ENCODE measurements at regions not wholly inside any gene's neighbourhood (a gene's known extent, or its start where the extent isn't known, plus 50 kb on each side); places are given as distances from the start of the nearest gene placed in this dataset.

DNA sequence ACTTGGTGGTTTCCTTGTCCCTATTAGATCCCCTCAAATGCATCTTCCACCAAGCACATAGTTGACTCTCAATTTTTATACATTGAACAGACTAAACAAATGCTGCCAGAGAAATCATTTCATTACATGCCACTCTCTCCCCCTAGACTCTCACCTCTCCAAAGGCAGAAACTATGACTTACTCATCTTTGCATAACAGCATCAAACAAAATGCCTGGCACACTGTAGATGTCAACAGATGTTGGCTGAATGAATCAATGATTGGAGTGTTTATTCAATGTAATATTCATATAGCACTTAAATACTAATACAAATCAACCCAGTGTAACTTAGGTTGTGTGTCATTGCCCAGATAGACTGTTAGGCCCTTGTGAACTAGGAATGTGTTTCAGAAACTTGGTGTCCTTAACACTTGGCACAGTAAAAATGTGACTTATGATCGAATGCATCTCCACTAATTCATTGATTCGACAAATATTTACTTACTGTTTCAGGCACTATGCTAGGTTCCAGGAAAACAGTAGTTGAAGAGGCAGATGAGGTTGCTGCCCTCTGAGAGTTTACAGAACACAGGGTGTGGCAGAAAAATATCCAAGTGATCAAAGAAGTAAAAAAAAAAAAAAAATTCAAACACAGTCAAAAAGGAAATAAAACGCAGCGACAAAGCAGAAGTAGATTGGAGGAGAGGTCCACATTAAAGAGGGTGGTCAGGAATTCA lies 188.5 kb upstream of the LRRN1 start:
- no peak overlapping the region for H3K27ac ChIP-seq (ENCODE audit: low read length)
- ATAC-seq (ENCODE audit: insufficient read depth, low read depth) = no peak
- H3K79me2 ChIP-seq (ENCODE audit: insufficient read depth, low read length) = no peaks in the 10 kb centered on the region
- no peaks in the 10 kb centered on the region for H4K20me1 ChIP-seq (ENCODE audit: insufficient read depth, low read length)
- no peak for DNase-seq
- no peak overlapping the region for H3K4me2 ChIP-seq (ENCODE audit: insufficient read depth, low read length)
- no peak overlapping the region for H2AFZ ChIP-seq (ENCODE audit: low read depth, low read length)
- no peaks in the 10 kb centered on the region for H3K9me3 ChIP-seq (ENCODE audit: insufficient read depth, low read length, severe bottlenecking)
- no peak overlapping the region for H3K4me3 ChIP-seq (ENCODE audit: low read depth in 1 of 2, low read length in 2 of 2)
- H3K4me1 ChIP-seq (ENCODE audit: insufficient read depth, low read length) = no peaks in the 10 kb centered on the region
- no peaks in the 10 kb centered on the region for H3K27me3 ChIP-seq (ENCODE audit: insufficient read depth, low read length, poor library complexity)
- TF ChIP-seq CTCF (IDR thresholded peaks at IDR 0.05; ENCODE audit: borderline replicate concordance, extremely low read depth, low read length, poor library complexity, severe bottlenecking) (no peak), EZH2 (IDR thresholded peaks at IDR 0.05; ENCODE audit: borderline replicate concordance, low read depth, low read length, severe bottlenecking) (no peak)
- H3K36me3 ChIP-seq (ENCODE audit: insufficient read depth, low read length) = no peaks in the 10 kb centered on the region
- H3K9ac ChIP-seq (ENCODE audit: low read depth, low read length) = no peak overlapping the region

DNA sequence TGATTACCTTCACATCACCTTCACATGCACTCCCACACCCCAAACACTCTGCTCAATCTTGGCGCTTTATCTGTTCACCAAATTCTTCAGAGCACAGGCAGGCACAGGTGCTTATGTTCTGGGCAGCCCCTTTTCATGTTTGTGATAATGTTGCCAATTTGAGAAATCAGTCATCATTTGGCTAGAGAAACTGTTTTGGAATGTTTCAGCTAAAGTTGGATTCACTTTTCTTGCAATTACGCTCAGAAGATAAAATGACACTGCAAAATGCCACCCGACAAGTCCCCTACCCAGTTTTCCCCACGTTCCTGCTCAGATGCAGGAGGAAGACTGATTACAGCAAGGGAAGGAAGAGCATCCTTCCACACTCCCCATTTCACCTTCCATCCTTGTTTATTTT lies 192.9 kb upstream of the LRRN1 start:
- no peak for DNase-seq
- Histone ChIP-seq H3K4me2 (ENCODE audit: insufficient read depth, low read length) (no peak overlapping the region), H3K79me2 (ENCODE audit: insufficient read depth, low read length) (no peaks in the 10 kb centered on the region), H4K20me1 (ENCODE audit: insufficient read depth, low read length) (no peaks in the 10 kb centered on the region), H3K36me3 (ENCODE audit: insufficient read depth, low read length) (no peaks in the 10 kb centered on the region), H3K4me3 (ENCODE audit: low read depth in 1 of 2, low read length in 2 of 2) (no peak overlapping the region), H3K4me1 (ENCODE audit: insufficient read depth, low read length) (no peaks in the 10 kb centered on the region), H3K9ac (ENCODE audit: low read depth, low read length) (no peak overlapping the region), H2AFZ (ENCODE audit: low read depth, low read length) (no peak overlapping the region), H3K27me3 (ENCODE audit: insufficient read depth, low read length, poor library complexity) (no peaks in the 10 kb centered on the region), H3K27ac (ENCODE audit: low read length) (no peak overlapping the region), H3K9me3 (ENCODE audit: insufficient read depth, low read length, severe bottlenecking) (no peaks in the 10 kb centered on the region)
- no peak for TF ChIP-seq EZH2 (IDR thresholded peaks at IDR 0.05; ENCODE audit: borderline replicate concordance, low read depth, low read length, severe bottlenecking)
- TF ChIP-seq CTCF (IDR thresholded peaks at IDR 0.05; ENCODE audit: borderline replicate concordance, extremely low read depth, low read length, poor library complexity, severe bottlenecking) = no peak
- ATAC-seq (ENCODE audit: insufficient read depth, low read depth) = no peak

DNA sequence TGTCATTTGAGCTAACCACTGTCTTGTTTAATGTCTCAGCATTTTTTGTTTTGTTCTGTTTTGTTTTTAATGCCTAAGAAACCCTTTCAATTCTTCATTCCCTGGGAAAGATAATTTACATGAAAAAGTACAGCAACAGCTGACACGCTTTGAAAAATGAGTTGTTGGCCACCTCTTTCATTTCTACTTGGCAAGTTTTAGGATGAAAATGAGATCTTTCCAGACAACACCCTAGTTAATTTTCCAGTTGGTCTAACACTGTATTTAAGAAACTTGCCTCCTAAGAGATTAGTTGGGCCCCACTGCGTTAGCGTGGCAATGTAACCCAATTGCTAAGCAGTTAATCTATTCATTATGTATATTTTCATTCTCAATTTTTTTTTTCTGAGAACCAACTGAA lies 194.0 kb upstream of the LRRN1 start:
- no peaks in the 10 kb centered on the region for H3K4me1 ChIP-seq (ENCODE audit: insufficient read depth, low read length)
- no peaks in the 10 kb centered on the region for H3K9me3 ChIP-seq (ENCODE audit: insufficient read depth, low read length, severe bottlenecking)
- DNase-seq = no peak
- H4K20me1 ChIP-seq (ENCODE audit: insufficient read depth, low read length) = no peaks in the 10 kb centered on the region
- H3K27me3 ChIP-seq (ENCODE audit: insufficient read depth, low read length, poor library complexity) = no peaks in the 10 kb centered on the region
- no peaks in the 10 kb centered on the region for H3K36me3 ChIP-seq (ENCODE audit: insufficient read depth, low read length)
- H3K4me3 ChIP-seq (ENCODE audit: low read depth in 1 of 2, low read length in 2 of 2) = no peak overlapping the region
- no peak for ATAC-seq (ENCODE audit: insufficient read depth, low read depth)
- no peak for TF ChIP-seq EZH2 (IDR thresholded peaks at IDR 0.05; ENCODE audit: borderline replicate concordance, low read depth, low read length, severe bottlenecking)
- TF ChIP-seq CTCF (IDR thresholded peaks at IDR 0.05; ENCODE audit: borderline replicate concordance, extremely low read depth, low read length, poor library complexity, severe bottlenecking) = no peak
- H3K79me2 ChIP-seq (ENCODE audit: insufficient read depth, low read length) = no peaks in the 10 kb centered on the region
- H2AFZ ChIP-seq (ENCODE audit: low read depth, low read length) = no peak overlapping the region
- H3K9ac ChIP-seq (ENCODE audit: low read depth, low read length) = no peak overlapping the region
- no peak overlapping the region for H3K27ac ChIP-seq (ENCODE audit: low read length)
- H3K4me2 ChIP-seq (ENCODE audit: insufficient read depth, low read length) = no peak overlapping the region
